ENCODE measurements at regions not wholly inside any gene's neighbourhood (a gene's known extent, or its start where the extent isn't known, plus 50 kb on each side); places are given as distances from the start of the nearest gene placed in this dataset.

GRCh38 chr3:76656531-76657070 is 383.3 kb upstream of the ROBO2 start:
- 45 to 60% (median 52%) methylated on average over 4 of the region's 4 CpGs for WGBS, 4 donors
- TF ChIP-seq CTCF (IDR thresholded peaks at IDR 0.05) (no peak), POLR2A (IDR thresholded peaks at IDR 0.05) (no peak)
- Histone ChIP-seq H3K27me3 (no peaks in the 10 kb centered on the region), H3K27ac (no peak overlapping the region), H3K36me3 (replicated peaks in 1 of 2) (no peaks in the 10 kb centered on the region), H3K4me1 (replicated peaks in 1 of 2) (no peaks in the 10 kb centered on the region), H3K9me3 (replicated peaks in 1 of 3) (no peaks in the 10 kb centered on the region), H3K4me3 (no peak overlapping the region)
- intact Hi-C loops (cut with DNase I), result no loop called here
- DNase-seq, result no peak

- no peaks in the 10 kb centered on the region for H3K4me1 ChIP-seq (replicated peaks in 1 of 2)
- WGBS, 4 donors, result 96 to 100% (median 97%) methylated on average over 5 of the region's 5 CpGs
- H3K4me3 ChIP-seq, result no peak overlapping the region
- TF ChIP-seq POLR2A (IDR thresholded peaks at IDR 0.05) (no peak), CTCF (IDR thresholded peaks at IDR 0.05) (no peak)
- H3K36me3 ChIP-seq (replicated peaks in 1 of 2), result no peaks in the 10 kb centered on the region
- H3K27me3 ChIP-seq, result no peaks in the 10 kb centered on the region
- no peaks in the 10 kb centered on the region for H3K9me3 ChIP-seq (replicated peaks in 1 of 3)
- H3K27ac ChIP-seq, result no peak overlapping the region
- intact Hi-C loops (cut with DNase I), result no loop called here
- no peak for DNase-seq
These were observed 382.0 kb upstream of the ROBO2 start for GRCh38 chr3:76657909-76658308.

GRCh38 chr3:76661527-76662250 is 378.2 kb upstream of the ROBO2 start:
- H3K27ac ChIP-seq, result no peak overlapping the region
- intact Hi-C loops (cut with DNase I), result no loop called here
- H3K36me3 ChIP-seq (replicated peaks in 1 of 2), result no peaks in the 10 kb centered on the region
- no peaks in the 10 kb centered on the region for H3K4me1 ChIP-seq (replicated peaks in 1 of 2)
- no peak for TF ChIP-seq POLR2A (IDR thresholded peaks at IDR 0.05)
- TF ChIP-seq CTCF (IDR thresholded peaks at IDR 0.05), result no peak
- WGBS, 4 donors, result 75 to 78% (median 77%) methylated on average over 3 of the region's 3 CpGs
- no peaks in the 10 kb centered on the region for H3K27me3 ChIP-seq
- no peak overlapping the region for H3K4me3 ChIP-seq
- DNase-seq, result no peak
- no peaks in the 10 kb centered on the region for H3K9me3 ChIP-seq (replicated peaks in 1 of 3)

- Histone ChIP-seq H3K4me1 (replicated peaks in 1 of 2) (no peaks in the 10 kb centered on the region), H3K27ac (no peak overlapping the region), H3K9me3 (replicated peaks in 1 of 3) (no peaks in the 10 kb centered on the region), H3K27me3 (no peaks in the 10 kb centered on the region), H3K4me3 (no peak overlapping the region), H3K36me3 (replicated peaks in 1 of 2) (no peaks in the 10 kb centered on the region)
- no peak for DNase-seq
- 82 to 91% (median 90%) methylated on average over 3 of the region's 3 CpGs for WGBS, 4 donors
- no peak for TF ChIP-seq POLR2A (IDR thresholded peaks at IDR 0.05)
- TF ChIP-seq CTCF (IDR thresholded peaks at IDR 0.05), result no peak
- intact Hi-C loops (cut with DNase I), result no loop called here
These were observed 375.1 kb upstream of the ROBO2 start for GRCh38 chr3:76664816-76665215.
